PFSK-1 (cell line): ENCODE measurements at regions not wholly inside any gene's neighbourhood (a gene's known extent, or its start where the extent isn't known, plus 50 kb on each side); places are given as distances from the start of the nearest gene placed in this dataset.

Source experiments
- FOXP2 ChIP-seq: optimal IDR thresholded peaks from 2 replicates; pipeline ENCODE3; 2011; ENCODE audit warnings: borderline replicate concordance, control low read depth, inconsistent platforms; ENCODE audit not compliant: insufficient read depth; ENCODE audit errors: extremely low read length, extremely low read depth
- POLR2AphosphoS5 ChIP-seq: IDR thresholded peaks from 2 replicates; pipeline ENCODE4 v1.6.1; 2012; ENCODE audit warnings: low read depth, mild to moderate bottlenecking, control low read depth, low read length, moderate library complexity
- SIN3A ChIP-seq: IDR thresholded peaks from 2 replicates; pipeline ENCODE4 v1.6.1; 2012; ENCODE audit warnings: mild to moderate bottlenecking, low read length, moderate library complexity, borderline replicate concordance; ENCODE audit not compliant: insufficient read depth
- TAF1 ChIP-seq: IDR thresholded peaks from 2 replicates; pipeline ENCODE4 v1.6.1; 2012; ENCODE audit warnings: low read length, control low read depth, borderline replicate concordance; ENCODE audit not compliant: insufficient read depth
- TF ChIP-seq, protein P1 (sequence below), 2 experiments: IDR thresholded peaks; 2 replicates each; pipeline versions ENCODE4 v1.6.1 to v1.8.0; 2011 to 2012; ENCODE audit warnings: low read depth in 2 of 2, low read length in 2 of 2, control low read depth in 1 of 2, inconsistent platforms in 1 of 2, mild to moderate bottlenecking in 1 of 2, moderate library complexity in 1 of 2; ENCODE audit not compliant: insufficient read depth in 1 of 2

GRCh38 chr3:153903430-153903829, 217.8 kb upstream of the ARHGEF26 start:
- TF ChIP-seq FOXP2 = no peak
- TF ChIP-seq POLR2AphosphoS5 = no peak
- TF ChIP-seq, protein P1, sequence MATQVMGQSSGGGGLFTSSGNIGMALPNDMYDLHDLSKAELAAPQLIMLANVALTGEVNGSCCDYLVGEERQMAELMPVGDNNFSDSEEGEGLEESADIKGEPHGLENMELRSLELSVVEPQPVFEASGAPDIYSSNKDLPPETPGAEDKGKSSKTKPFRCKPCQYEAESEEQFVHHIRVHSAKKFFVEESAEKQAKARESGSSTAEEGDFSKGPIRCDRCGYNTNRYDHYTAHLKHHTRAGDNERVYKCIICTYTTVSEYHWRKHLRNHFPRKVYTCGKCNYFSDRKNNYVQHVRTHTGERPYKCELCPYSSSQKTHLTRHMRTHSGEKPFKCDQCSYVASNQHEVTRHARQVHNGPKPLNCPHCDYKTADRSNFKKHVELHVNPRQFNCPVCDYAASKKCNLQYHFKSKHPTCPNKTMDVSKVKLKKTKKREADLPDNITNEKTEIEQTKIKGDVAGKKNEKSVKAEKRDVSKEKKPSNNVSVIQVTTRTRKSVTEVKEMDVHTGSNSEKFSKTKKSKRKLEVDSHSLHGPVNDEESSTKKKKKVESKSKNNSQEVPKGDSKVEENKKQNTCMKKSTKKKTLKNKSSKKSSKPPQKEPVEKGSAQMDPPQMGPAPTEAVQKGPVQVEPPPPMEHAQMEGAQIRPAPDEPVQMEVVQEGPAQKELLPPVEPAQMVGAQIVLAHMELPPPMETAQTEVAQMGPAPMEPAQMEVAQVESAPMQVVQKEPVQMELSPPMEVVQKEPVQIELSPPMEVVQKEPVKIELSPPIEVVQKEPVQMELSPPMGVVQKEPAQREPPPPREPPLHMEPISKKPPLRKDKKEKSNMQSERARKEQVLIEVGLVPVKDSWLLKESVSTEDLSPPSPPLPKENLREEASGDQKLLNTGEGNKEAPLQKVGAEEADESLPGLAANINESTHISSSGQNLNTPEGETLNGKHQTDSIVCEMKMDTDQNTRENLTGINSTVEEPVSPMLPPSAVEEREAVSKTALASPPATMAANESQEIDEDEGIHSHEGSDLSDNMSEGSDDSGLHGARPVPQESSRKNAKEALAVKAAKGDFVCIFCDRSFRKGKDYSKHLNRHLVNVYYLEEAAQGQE (IDR thresholded peaks at IDR 0.05; ENCODE audit: insufficient read depth in 1 of 2, low read depth in 2 of 2, low read length in 2 of 2) = no peak
- TF ChIP-seq TAF1 = no peak
- TF ChIP-seq SIN3A = no peak

DNA sequence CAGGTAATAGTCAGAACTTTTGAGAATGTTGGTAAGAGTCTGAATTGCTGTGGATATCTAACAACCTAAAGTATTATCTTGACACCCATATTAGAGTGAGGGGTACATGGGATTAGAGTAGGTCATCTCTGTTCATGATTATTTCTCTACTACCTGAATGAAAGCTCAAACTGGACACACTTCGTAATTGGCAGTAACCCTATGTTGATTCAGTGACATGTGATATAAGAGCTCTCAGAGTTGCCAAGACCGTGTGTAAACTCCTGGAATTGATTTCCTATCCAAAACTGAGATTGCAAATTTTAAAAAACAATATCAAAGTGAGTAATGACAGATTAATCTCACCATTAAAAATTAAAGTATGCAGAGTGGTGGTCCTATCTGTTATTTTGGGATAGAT, 214.8 kb upstream of the ARHGEF26 start:
- TF ChIP-seq SIN3A = no peak
- no peak for TF ChIP-seq FOXP2
- TF ChIP-seq, protein P1 (IDR thresholded peaks at IDR 0.05; ENCODE audit: insufficient read depth in 1 of 2, low read depth in 2 of 2, low read length in 2 of 2) = no peak
- no peak for TF ChIP-seq TAF1
- TF ChIP-seq POLR2AphosphoS5 = no peak

- TF ChIP-seq SIN3A (no peak), TAF1 (no peak), FOXP2 (no peak), POLR2AphosphoS5 (no peak)
- TF ChIP-seq, protein P1 (IDR thresholded peaks at IDR 0.05; ENCODE audit: insufficient read depth in 1 of 2, low read depth in 2 of 2, low read length in 2 of 2) = no peak
Observed at GRCh38 chr3:153910387-153910786, 210.8 kb upstream of the ARHGEF26 start.

DNA sequence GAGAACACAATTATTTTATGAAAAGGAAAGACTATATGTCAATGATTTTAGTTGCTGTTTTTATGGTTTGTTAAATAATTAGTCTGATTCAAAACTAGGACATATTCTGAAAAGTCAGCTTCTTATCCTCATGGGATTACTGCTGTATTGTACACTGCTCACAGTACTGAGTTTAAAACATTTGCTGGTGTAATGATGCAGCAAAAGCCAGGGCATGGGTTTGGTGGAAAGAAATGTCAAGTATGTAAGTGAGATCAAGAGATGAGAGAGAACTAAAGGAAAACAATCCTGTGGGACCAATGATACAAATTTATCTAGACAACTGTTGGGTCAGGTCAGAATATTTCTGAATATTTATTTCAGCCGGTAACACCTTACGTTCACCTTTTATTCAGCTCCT, 210.1 kb upstream of the ARHGEF26 start:
- TF ChIP-seq SIN3A (no peak), FOXP2 (no peak), TAF1 (no peak), POLR2AphosphoS5 (no peak)
- TF ChIP-seq, protein P1 (IDR thresholded peaks at IDR 0.05; ENCODE audit: insufficient read depth in 1 of 2, low read depth in 2 of 2, low read length in 2 of 2) = no peak

DNA sequence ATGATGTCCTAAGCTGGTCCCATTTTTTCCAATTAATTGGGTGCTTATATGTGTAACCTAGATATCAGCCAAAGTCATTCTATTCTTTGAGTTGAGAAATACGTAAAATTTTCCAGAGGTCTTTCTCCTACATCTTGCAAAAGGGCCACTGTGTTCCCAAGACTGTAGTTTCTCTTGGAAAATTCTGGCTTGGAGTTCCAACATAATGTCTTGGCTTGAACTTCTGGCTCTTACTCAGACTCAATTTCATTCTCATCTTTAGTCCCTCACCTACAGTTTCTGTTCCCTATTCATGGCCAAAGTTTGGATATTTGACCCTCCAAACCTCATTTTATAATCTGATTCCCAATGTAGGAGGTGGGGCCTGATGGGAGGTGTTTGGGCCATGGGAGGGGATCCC, 201.4 kb upstream of the ARHGEF26 start:
- TF ChIP-seq TAF1 (no peak), FOXP2 (no peak), POLR2AphosphoS5 (no peak), SIN3A (no peak)
- TF ChIP-seq, protein P1 (IDR thresholded peaks at IDR 0.05; ENCODE audit: insufficient read depth in 1 of 2, low read depth in 2 of 2, low read length in 2 of 2) = no peak
